Neutrophil (primary cell): ENCODE measurements at regions not wholly inside any gene's neighbourhood (a gene's known extent, or its start where the extent isn't known, plus 50 kb on each side); places are given as distances from the start of the nearest gene placed in this dataset.
"Not testable (repeated sequence)": the region's sequence is repeated elsewhere in the genome, so short reads cannot be mapped to it uniquely, and the experiment has no call there.

ENCODE experiments used
- H3K27ac ChIP-seq: fragments of 200-600 bp; sonication (generic); 2 replicates; pipeline ENCODE4 v1.5.1; 2016; ENCODE audit warnings: mild to moderate bottlenecking, moderate library complexity
- H3K27me3 ChIP-seq: fragments of 200-600 bp; sonication (generic); 2 replicates; pipeline ENCODE4 v1.6.0; 2016; ENCODE audit warnings: mild to moderate bottlenecking
- H3K36me3 ChIP-seq: fragments of 200-600 bp; sonication (generic); 2 replicates; pipeline ENCODE4 v1.5.1; 2017
- H3K4me1 ChIP-seq, 2 experiments: fragments of 200-600 bp in 1 of 2; sonication (generic) in 1 of 2; 1 replicate in 1 of 2; 2 replicates in 1 of 2; pipeline versions ENCODE4 v1.5.1 to v1.6.1; 2013 to 2016; ENCODE audit warnings: low read depth in 1 of 2, low read length in 1 of 2, mild to moderate bottlenecking in 1 of 2, moderate library complexity in 1 of 2; ENCODE audit not compliant: control insufficient read depth in 1 of 2, insufficient read depth in 1 of 2
- H3K4me3 ChIP-seq, 2 experiments: fragments of 200-600 bp in 1 of 2; sonication (generic) in 1 of 2; 1 replicate in 1 of 2; 2 replicates in 1 of 2; pipeline ENCODE4 v1.5.1; 2013 to 2016; ENCODE audit warnings: low read depth in 1 of 2, low read length in 1 of 2, mild to moderate bottlenecking in 1 of 2, moderate library complexity in 1 of 2
- H3K9me3 ChIP-seq: fragments of 200-600 bp; sonication (generic); 2 replicates; pipeline ENCODE4 v1.5.1; 2016
- CTCF ChIP-seq: fragments of 200-600 bp; sonication (generic); IDR thresholded peaks from 2 replicates; pipeline ENCODE4 v1.5.1; 2016; ENCODE audit warnings: antibody characterized with exemption

- Histone ChIP-seq H3K27ac (no peak overlapping the region), H3K4me3 (no peak overlapping the region)
- no peak for TF ChIP-seq CTCF
Measured at GRCh38 chr6:6951355-6951754, 156.4 kb upstream of the RREB1 start.

GRCh38 chr6:6952484-6952883 is 155.3 kb upstream of the RREB1 start:
- Histone ChIP-seq H3K36me3 (no peaks in the 10 kb centered on the region), H3K4me3 (no peak overlapping the region), H3K27ac (no peak overlapping the region), H3K4me1 (no peaks in the 10 kb centered on the region), H3K27me3 (no peaks in the 10 kb centered on the region), H3K9me3 (no peaks in the 10 kb centered on the region)
- no peak for TF ChIP-seq CTCF

More at GRCh38 chr6:6951355-6951754, 156.4 kb upstream of the RREB1 start:
- no peaks in the 10 kb centered on the region for H3K9me3 ChIP-seq
- H3K36me3 ChIP-seq, result no peaks in the 10 kb centered on the region
- no peaks in the 10 kb centered on the region for H3K27me3 ChIP-seq
- no peaks in the 10 kb centered on the region for H3K4me1 ChIP-seq

GRCh38 chr6:6952927-6953326 is 154.8 kb upstream of the RREB1 start:
- H3K9me3 ChIP-seq, H3K4me1 ChIP-seq, H3K36me3 ChIP-seq, H3K27ac ChIP-seq, H3K27me3 ChIP-seq, H3K4me3 ChIP-seq: not testable (repeated sequence)

- Histone ChIP-seq H3K4me1 (no peaks in the 10 kb centered on the region), H3K27ac (no peak overlapping the region), H3K36me3 (no peaks in the 10 kb centered on the region), H3K27me3 (no peaks in the 10 kb centered on the region), H3K9me3 (no peaks in the 10 kb centered on the region), H3K4me3 (no peak overlapping the region)
- no peak for TF ChIP-seq CTCF
Measured at GRCh38 chr6:6960571-6961251, 147.1 kb upstream of the RREB1 start.

- Histone ChIP-seq H3K27me3 (no peaks in the 10 kb centered on the region), H3K36me3 (no peaks in the 10 kb centered on the region), H3K4me3 (no peak overlapping the region), H3K27ac (no peak overlapping the region), H3K4me1 (no peaks in the 10 kb centered on the region), H3K9me3 (no peaks in the 10 kb centered on the region)
- TF ChIP-seq CTCF, result no peak
Measured at GRCh38 chr6:6962086-6962485, 145.7 kb upstream of the RREB1 start.

GRCh38 chr6:6962699-6963098 is 145.1 kb upstream of the RREB1 start:
- H3K4me1 ChIP-seq, result no peaks in the 10 kb centered on the region
- no peaks in the 10 kb centered on the region for H3K9me3 ChIP-seq
- no peak for TF ChIP-seq CTCF
- H3K4me3 ChIP-seq, result no peak overlapping the region
- H3K27me3 ChIP-seq, result no peaks in the 10 kb centered on the region
- H3K27ac ChIP-seq, result no peak overlapping the region
- H3K36me3 ChIP-seq, result no peaks in the 10 kb centered on the region

GRCh38 chr6:6963390-6963789 is 144.4 kb upstream of the RREB1 start:
- not testable (repeated sequence) for H3K27ac ChIP-seq, H3K27me3 ChIP-seq, H3K9me3 ChIP-seq, H3K4me3 ChIP-seq, H3K36me3 ChIP-seq, H3K4me1 ChIP-seq
